HEK293T (cell line): ENCODE measurements at regions not wholly inside any gene's neighbourhood (a gene's known extent, or its start where the extent isn't known, plus 50 kb on each side); places are given as distances from the start of the nearest gene placed in this dataset.

Experiments
- CTCF ChIA-PET: fragments of 350-600 bp; formaldehyde crosslinking; extraction: SDS; loops from one replicate; lab custom pipeline; 2021; ENCODE audit warnings: antibody characterized with exemption, inconsistent platforms; lab: Yijun Ruan, JAX
- POLR2A ChIA-PET: fragments of 350-600 bp; formaldehyde crosslinking; extraction: SDS; loops from one replicate; lab custom pipeline; 2020; ENCODE audit warnings: antibody characterized with exemption, inconsistent platforms; lab: Yijun Ruan, JAX
- DNase-seq: peaks from one replicate; pipeline ENCODE4 v3.0.0; 2012; ENCODE audit warnings: mixed read lengths; ENCODE audit errors: extremely low spot score
- ARNT ChIP-seq: fragments of 450-650 bp; IDR thresholded peaks from 2 replicates; pipeline ENCODE4 v1.6.1; 2017; ENCODE audit warnings: mild to moderate bottlenecking
- BHLHE40 ChIP-seq: fragments of 450-650 bp; IDR thresholded peaks from 2 replicates; pipeline ENCODE4 v1.6.1; 2016; ENCODE audit warnings: mild to moderate bottlenecking, moderate library complexity, borderline replicate concordance
- CTBP1 ChIP-seq: fragments of 450-650 bp; IDR thresholded peaks from 2 replicates; pipeline ENCODE4 v1.6.1; 2016; ENCODE audit warnings: borderline replicate concordance
- ELF4 ChIP-seq: fragments of 450-650 bp; IDR thresholded peaks from 2 replicates; pipeline ENCODE4 v1.6.1; 2017; ENCODE audit warnings: antibody characterized with exemption
- FOXA1 ChIP-seq: fragments of 450-650 bp; IDR thresholded peaks from 2 replicates; pipeline ENCODE4 v1.6.1; 2016; ENCODE audit warnings: mild to moderate bottlenecking
- FOXK2 ChIP-seq: fragments of 450-650 bp; IDR thresholded peaks from 2 replicates; pipeline ENCODE4 v1.6.1; 2016; ENCODE audit warnings: mild to moderate bottlenecking
- FOXM1 ChIP-seq: fragments of 450-650 bp; IDR thresholded peaks from 2 replicates; pipeline ENCODE4 v1.6.1; 2017; ENCODE audit warnings: mild to moderate bottlenecking, borderline replicate concordance
- HDGF ChIP-seq: fragments of 450-650 bp; IDR thresholded peaks from 2 replicates; pipeline ENCODE4 v1.6.1; 2017; ENCODE audit warnings: antibody characterized with exemption, borderline replicate concordance
- L3MBTL2 ChIP-seq: fragments of 450-650 bp; conservative IDR thresholded peaks from 2 replicates; pipeline ENCODE4 v1.6.1; 2016; ENCODE audit warnings: mild to moderate bottlenecking
- LEF1 ChIP-seq: fragments of 450-650 bp; IDR thresholded peaks from 2 replicates; pipeline ENCODE4 v1.6.1; 2017; ENCODE audit warnings: mild to moderate bottlenecking, borderline replicate concordance
- NFRKB ChIP-seq: fragments of 450-650 bp; IDR thresholded peaks from 2 replicates; pipeline ENCODE4 v1.6.1; 2016; ENCODE audit warnings: mild to moderate bottlenecking, moderate library complexity
- SP1 ChIP-seq: fragments of 450-650 bp; IDR thresholded peaks from 2 replicates; pipeline ENCODE4 v1.6.1; 2017
- SUZ12 ChIP-seq: fragments of 450-650 bp; IDR thresholded peaks from 2 replicates; pipeline ENCODE4 v1.6.1; 2016; ENCODE audit warnings: mild to moderate bottlenecking
- TARDBP ChIP-seq: fragments of 450-650 bp; IDR thresholded peaks from 2 replicates; pipeline ENCODE4 v1.6.1; 2016
- ZNF384 ChIP-seq: fragments of 450-650 bp; IDR thresholded peaks from 2 replicates; pipeline ENCODE4 v1.6.1; 2016
- TF ChIP-seq, protein P1 (sequence below): fragments of 450-650 bp; IDR thresholded peaks from 2 replicates; pipeline ENCODE4 v1.6.1; 2016

DNA sequence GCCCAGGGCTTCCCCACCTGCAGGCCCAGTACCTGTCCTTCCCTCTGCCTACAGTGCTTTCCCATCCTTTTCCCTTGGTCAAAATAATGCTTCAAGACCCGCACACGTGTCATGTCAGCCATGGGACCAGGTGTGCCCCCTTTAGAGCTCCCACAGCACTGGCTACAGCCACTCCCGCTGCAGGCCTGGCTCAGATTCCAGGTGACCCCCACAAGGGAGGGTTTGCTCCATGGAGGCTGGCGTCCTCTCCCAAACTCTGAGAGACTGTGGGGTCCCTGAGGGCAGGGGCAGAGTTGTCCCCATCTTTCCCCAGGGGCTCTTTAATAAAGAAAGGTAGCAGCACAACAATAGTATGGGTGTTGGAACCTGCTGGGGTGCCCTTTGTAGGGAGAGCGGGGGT, 66.4 kb upstream of the RUNX3 start:
- DNase-seq: no peak
- ChIA-PET CTCF (no interaction called here), POLR2A (no interaction called here)
- no peak for TF ChIP-seq ELF4
- TF ChIP-seq NFRKB: no peak
- TF ChIP-seq SP1: no peak
- no peak for TF ChIP-seq FOXK2

DNA sequence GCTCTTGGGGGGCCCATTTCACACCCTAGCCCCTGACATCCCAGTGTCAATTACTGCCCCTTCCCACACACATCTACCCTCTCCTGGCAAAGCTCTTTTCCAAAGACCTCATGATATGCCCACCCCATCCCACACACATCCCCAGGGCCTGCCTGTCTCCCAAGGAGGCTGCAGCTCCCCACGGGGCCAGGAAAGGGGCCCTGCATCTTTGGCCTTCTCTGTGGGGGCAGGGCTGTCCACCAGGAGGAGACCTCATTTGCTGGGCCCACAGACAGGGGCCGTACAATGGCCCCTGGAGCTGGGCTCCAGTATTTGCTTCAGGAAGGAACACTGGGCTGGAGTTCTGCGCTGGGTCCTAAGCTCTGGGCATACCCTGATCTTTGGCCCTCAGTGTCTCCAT, 65.6 kb upstream of the RUNX3 start:
- ChIA-PET POLR2A (no interaction called here), CTCF (no interaction called here)
- TF ChIP-seq CTBP1 (no peak), SUZ12 (no peak), BHLHE40 (no peak), NFRKB (no peak), ARNT (no peak), ELF4 (no peak), FOXK2 (no peak), ZNF384 (no peak)
- DNase-seq: no peak

DNA sequence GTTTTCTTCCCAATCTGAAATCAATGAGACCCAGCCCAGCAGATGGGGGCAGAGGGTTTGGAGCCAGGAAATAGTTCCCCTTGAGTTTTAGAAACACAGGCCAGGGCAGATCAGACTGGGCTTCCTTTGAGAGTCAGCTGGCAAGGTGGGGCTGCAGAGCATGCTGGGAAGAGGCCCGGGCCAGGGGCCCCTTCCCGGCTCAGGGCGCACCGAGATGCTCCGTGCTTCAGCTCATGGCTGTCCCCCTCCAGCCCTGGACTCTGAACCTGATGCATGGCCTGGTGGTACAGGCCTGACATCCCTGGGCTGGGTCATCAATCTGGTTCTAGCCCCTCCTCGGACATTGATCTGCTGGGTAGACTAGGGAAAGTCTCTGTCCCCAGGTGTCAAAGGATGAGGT, 65.1 kb upstream of the RUNX3 start:
- no peak for TF ChIP-seq NFRKB
- no peak for TF ChIP-seq FOXK2
- no peak for TF ChIP-seq BHLHE40
- TF ChIP-seq HDGF: no peak
- TF ChIP-seq FOXA1: no peak
- TF ChIP-seq FOXM1: no peak
- no peak for TF ChIP-seq L3MBTL2
- TF ChIP-seq ZNF384: no peak
- TF ChIP-seq, protein P1, sequence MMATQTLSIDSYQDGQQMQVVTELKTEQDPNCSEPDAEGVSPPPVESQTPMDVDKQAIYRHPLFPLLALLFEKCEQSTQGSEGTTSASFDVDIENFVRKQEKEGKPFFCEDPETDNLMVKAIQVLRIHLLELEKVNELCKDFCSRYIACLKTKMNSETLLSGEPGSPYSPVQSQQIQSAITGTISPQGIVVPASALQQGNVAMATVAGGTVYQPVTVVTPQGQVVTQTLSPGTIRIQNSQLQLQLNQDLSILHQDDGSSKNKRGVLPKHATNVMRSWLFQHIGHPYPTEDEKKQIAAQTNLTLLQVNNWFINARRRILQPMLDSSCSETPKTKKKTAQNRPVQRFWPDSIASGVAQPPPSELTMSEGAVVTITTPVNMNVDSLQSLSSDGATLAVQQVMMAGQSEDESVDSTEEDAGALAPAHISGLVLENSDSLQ: no peak
- TF ChIP-seq CTBP1: no peak
- TF ChIP-seq TARDBP: no peak
- TF ChIP-seq SUZ12: no peak
- TF ChIP-seq ARNT: no peak
- no peak for TF ChIP-seq ELF4
- no peak for TF ChIP-seq SP1
- TF ChIP-seq LEF1: no peak
- CTCF ChIA-PET: no interaction called here
- no peak for DNase-seq
- POLR2A ChIA-PET: no interaction called here

DNA sequence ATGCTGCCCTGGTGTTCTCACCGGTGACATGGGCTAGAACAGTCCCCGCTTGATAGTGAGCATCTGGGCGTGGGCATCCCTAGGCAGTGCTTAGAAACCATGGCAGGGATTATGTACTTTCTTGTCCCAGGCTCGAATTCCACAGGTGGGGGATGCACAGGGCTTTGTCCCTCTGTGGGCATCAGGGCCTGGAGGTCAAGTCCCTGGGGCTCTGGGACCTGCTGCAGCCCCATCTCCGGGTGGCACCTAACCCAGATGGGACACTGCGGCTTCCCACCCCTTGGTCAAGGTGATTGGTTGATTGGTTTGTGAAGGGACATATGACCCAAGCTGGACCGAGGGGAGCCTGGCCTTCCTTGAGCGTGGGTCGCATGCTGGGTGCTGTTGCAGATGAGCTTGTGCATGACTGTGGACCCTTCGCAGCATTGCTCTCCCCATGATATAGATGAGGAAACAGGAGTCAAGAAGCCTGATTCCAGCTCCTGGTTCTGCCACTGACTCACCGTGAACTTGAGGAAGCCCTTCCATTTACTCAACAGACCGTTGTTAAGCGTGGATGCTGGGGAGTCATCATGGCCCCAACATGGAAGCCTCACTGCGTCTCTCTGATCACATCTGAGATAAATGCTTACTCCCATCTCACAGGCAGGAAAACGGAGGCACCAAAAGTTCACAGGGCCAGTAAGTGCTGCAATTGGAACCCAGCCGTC, 64.0 kb upstream of the RUNX3 start:
- TF ChIP-seq NFRKB (no peak), TARDBP (no peak), ELF4 (no peak), FOXM1 (no peak), SP1 (no peak), LEF1 (no peak), L3MBTL2 (no peak), CTBP1 (no peak), FOXA1 (no peak), FOXK2 (no peak), ARNT (no peak), BHLHE40 (no peak), ZNF384 (no peak), SUZ12 (no peak), HDGF (no peak)
- TF ChIP-seq, protein P1: no peak
- ChIA-PET CTCF (no interaction called here), POLR2A (no interaction called here)
- DNase-seq: no peak

DNA sequence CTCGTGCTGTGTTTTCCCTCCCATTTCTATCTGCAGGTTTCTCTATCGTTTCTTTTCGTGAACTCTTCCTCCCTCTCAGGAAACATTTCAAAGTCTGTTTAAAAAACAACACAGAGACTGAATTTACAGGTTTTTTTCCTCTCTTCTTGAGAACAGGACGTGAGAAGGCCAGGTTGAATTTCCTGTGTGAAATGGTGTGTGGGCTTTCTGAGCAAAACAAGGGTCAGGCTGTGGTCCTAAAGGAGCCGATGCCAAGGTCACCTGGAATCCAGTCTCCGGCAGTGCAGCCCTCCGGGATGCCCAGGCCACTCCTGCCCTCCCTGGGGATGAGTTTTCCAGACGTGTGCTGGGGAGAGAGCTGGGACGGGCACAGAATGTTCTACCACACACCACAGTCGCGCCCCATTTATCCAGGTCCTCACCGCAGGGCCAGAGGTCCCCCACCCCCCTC, 62.7 kb upstream of the RUNX3 start:
- CTCF ChIA-PET: no interaction called here
- no peak for DNase-seq
- no peak for TF ChIP-seq HDGF
- POLR2A ChIA-PET: no interaction called here

DNA sequence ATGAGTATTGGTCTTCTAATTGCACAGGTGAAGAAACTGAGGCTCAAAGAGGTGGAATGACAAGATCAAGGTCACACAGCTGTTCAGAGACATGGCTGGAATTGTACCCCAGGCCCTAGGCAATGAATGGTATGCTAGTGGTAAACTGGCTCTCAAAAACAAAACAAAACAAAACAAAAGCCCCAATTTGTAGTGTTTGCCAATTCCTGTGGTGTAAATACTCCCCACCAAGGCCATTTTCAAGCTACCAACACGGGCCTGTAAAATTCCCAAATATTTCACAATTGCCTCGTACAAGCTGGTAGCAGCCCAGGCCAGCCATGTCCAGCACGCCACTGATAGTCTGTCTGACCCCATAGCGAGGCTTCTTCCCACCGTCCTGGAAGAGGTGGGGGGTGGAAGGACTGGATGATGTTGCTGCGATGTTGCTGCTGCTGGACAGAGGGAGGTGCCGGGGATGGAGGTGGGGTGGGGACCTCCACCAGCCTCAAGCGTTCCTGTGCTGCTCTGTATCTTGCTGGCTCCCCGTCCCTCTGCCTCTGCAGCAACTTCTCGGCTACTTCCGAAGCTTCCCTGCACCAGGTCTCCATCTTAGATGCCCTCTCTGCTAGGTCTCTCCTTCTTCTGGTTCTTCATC, 62.2 kb upstream of the RUNX3 start:
- CTCF ChIA-PET: no interaction called here
- POLR2A ChIA-PET: no interaction called here
- TF ChIP-seq TARDBP: no peak
- no peak for DNase-seq

DNA sequence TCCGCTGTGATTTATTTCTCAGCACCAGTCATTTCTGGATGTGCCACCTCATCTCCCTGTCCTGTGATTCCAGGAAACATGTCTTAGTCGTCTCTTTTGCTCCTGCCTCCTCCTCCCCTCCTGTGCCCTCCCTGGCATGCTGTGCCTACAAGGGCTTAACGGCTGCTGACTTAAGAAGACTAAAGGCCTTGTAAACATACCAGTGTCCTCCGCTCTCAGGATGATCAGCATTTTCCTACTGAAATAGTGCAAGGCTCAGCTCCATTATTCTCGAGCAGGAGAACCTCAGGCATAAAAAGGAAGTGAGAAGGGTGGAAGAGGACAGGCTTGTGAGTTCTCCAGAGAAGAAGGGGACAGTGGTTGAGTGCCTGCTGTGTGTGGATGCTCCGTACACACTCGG, 61.6 kb upstream of the RUNX3 start:
- CTCF ChIA-PET: no interaction called here
- no peak for DNase-seq
- POLR2A ChIA-PET: no interaction called here
- TF ChIP-seq ZNF384 (no peak), HDGF (no peak), SP1 (no peak), FOXA1 (no peak), NFRKB (no peak), ARNT (no peak), SUZ12 (no peak), LEF1 (no peak), CTBP1 (no peak), BHLHE40 (no peak), L3MBTL2 (no peak), ELF4 (no peak), FOXM1 (no peak), FOXK2 (no peak)
- TF ChIP-seq, protein P1: no peak
